GM13977 (cell line): ENCODE measurements at regions not wholly inside any gene's neighbourhood (a gene's known extent, or its start where the extent isn't known, plus 50 kb on each side); places are given as distances from the start of the nearest gene placed in this dataset.

ENCODE experiments used
- DNase-seq: peaks from one replicate; pipeline ENCODE4 v3.0.0; 2012; ENCODE audit warnings: low spot score
- CTCF ChIP-seq: IDR thresholded peaks from 2 replicates; pipeline ENCODE4 v1.5.1; 2012; ENCODE audit warnings: mild to moderate bottlenecking, control low read depth; ENCODE audit not compliant: insufficient read depth; ENCODE audit errors: extremely low read depth, missing control alignments
- in situ Hi-C: fragments of 300-500 bp; cut with MboI; formaldehyde crosslinking; loops from one replicate; pipeline ENCODE4 v1.12.0; 2022; ENCODE audit warnings: low sequenced_read_pairs, low pct_unique_long_range_greater_than_20kb, mixed read lengths, inconsistent platforms; ENCODE audit not compliant: unreplicated experiment

GRCh38 chr11:95359756-95360155 lies 128.8 kb upstream of the SESN3 start:
- in situ Hi-C loops = no loop called here
- TF ChIP-seq CTCF = no peak
- DNase-seq = no peak

DNA sequence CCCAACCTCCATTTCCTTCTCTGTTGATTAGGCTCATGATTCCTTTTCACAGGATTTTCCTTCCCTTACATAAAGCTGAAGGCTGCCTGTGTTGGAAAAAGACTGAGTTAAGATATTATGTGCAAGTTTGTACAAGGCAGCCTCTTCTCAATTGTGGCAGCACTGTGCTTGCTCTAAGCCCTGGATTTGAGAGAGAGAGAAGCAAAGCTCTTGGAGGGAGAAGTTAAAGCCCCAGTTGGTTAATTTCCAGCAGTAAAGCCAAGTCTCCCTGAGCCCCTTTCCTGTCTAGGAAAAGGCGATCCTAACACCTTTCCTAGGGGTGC lies 128.3 kb upstream of the SESN3 start:
- in situ Hi-C loops = no loop called here
- no peak for DNase-seq
- TF ChIP-seq CTCF = no peak

GRCh38 chr11:95358511-95359340 lies 127.7 kb upstream of the SESN3 start:
- DNase-seq = no peak
- in situ Hi-C loops = no loop called here
- no peak for TF ChIP-seq CTCF

GRCh38 chr11:95354304-95354703 lies 123.3 kb upstream of the SESN3 start:
- no peak for DNase-seq
- no peak for TF ChIP-seq CTCF
- in situ Hi-C loops = no loop called here

GRCh38 chr11:95353706-95354105 lies 122.7 kb upstream of the SESN3 start:
- no peak for TF ChIP-seq CTCF
- in situ Hi-C loops = no loop called here
- DNase-seq = no peak

- TF ChIP-seq CTCF = no peak
- DNase-seq = no peak
- in situ Hi-C loops = no loop called here
Observed at GRCh38 chr11:95352733-95353346, 121.8 kb upstream of the SESN3 start.
